DND-41 (cell line): ENCODE measurements at regions not wholly inside any gene's neighbourhood (a gene's known extent, or its start where the extent isn't known, plus 50 kb on each side); places are given as distances from the start of the nearest gene placed in this dataset.

Experiments
- EZH2 ChIP-seq: IDR thresholded peaks from 3 replicates; pipeline ENCODE4 v1.6.1; 2012; ENCODE audit warnings: borderline replicate concordance, low read depth, mild to moderate bottlenecking, moderate library complexity, low read length, inconsistent platforms; ENCODE audit not compliant: severe bottlenecking
- TF ChIP-seq, protein P1 (sequence below): IDR thresholded peaks from 2 replicates; pipeline ENCODE4 v1.5.1; 2012; ENCODE audit warnings: borderline replicate concordance, low read length, moderate library complexity, mild to moderate bottlenecking; ENCODE audit not compliant: poor library complexity, severe bottlenecking; ENCODE audit errors: extremely low read depth

DNA sequence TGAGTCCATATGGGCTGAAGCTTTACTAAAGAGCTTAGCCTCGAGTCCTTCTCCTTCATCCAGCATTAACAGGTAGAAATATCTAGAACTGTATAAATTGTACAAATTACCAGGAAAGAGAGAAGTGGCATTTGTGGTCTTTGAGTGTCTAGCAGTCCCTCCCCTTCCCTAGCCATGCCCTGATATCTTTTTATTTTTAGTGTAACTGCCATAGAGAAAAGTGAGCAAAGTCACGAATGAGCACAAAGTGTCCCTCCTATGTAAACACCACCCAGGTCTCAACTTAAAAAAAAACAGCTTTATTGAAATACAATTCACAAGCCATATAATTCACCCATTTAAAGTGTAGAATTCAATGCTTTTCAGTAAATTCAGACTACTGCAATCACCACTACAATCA lies 339.0 kb upstream of the ZMIZ1 start:
- TF ChIP-seq, protein P1, sequence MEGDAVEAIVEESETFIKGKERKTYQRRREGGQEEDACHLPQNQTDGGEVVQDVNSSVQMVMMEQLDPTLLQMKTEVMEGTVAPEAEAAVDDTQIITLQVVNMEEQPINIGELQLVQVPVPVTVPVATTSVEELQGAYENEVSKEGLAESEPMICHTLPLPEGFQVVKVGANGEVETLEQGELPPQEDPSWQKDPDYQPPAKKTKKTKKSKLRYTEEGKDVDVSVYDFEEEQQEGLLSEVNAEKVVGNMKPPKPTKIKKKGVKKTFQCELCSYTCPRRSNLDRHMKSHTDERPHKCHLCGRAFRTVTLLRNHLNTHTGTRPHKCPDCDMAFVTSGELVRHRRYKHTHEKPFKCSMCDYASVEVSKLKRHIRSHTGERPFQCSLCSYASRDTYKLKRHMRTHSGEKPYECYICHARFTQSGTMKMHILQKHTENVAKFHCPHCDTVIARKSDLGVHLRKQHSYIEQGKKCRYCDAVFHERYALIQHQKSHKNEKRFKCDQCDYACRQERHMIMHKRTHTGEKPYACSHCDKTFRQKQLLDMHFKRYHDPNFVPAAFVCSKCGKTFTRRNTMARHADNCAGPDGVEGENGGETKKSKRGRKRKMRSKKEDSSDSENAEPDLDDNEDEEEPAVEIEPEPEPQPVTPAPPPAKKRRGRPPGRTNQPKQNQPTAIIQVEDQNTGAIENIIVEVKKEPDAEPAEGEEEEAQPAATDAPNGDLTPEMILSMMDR: no peak
- TF ChIP-seq EZH2: no peak
